WTC11 (cell line): ENCODE measurements at regions not wholly inside any gene's neighbourhood (a gene's known extent, or its start where the extent isn't known, plus 50 kb on each side); places are given as distances from the start of the nearest gene placed in this dataset.

Experiments used
- CBFB ChIP-seq: sonication (generic); formaldehyde crosslinking; IDR thresholded peaks from 2 replicates; pipeline ENCODE4 v1.8.1; 2022; ENCODE audit warnings: mild to moderate bottlenecking, low read depth, missing genetic modification reagents
- GABPB1 ChIP-seq: sonication (generic); formaldehyde crosslinking; IDR thresholded peaks from 2 replicates; pipeline ENCODE4 v1.8.1; 2023; ENCODE audit warnings: mild to moderate bottlenecking, missing genetic modification reagents
- IRF2 ChIP-seq: sonication (generic); formaldehyde crosslinking; IDR thresholded peaks from 2 replicates; pipeline ENCODE4 v1.8.0; 2022; ENCODE audit warnings: low read depth, missing genetic modification reagents, borderline replicate concordance
- SMAD3 ChIP-seq: sonication (generic); formaldehyde crosslinking; IDR thresholded peaks from 2 replicates; pipeline ENCODE4 v1.8.0; 2022; ENCODE audit warnings: missing genetic modification reagents, mild to moderate bottlenecking, borderline replicate concordance
- TEAD1 ChIP-seq: sonication (generic); formaldehyde crosslinking; IDR thresholded peaks from 2 replicates; pipeline ENCODE4 v1.8.0; 2022; ENCODE audit warnings: mild to moderate bottlenecking, missing genetic modification reagents
- TF ChIP-seq, protein P1 (sequence below): sonication (generic); formaldehyde crosslinking; IDR thresholded peaks from 2 replicates; pipeline ENCODE4 v1.8.1; 2023; ENCODE audit warnings: mild to moderate bottlenecking, missing genetic modification reagents, moderate library complexity
- TF ChIP-seq, protein P2 (sequence below): fragments of 200-600 bp; IDR thresholded peaks from 2 replicates; pipeline ENCODE4 v1.8.0; 2022; ENCODE audit warnings: antibody characterized with exemption
- TF ChIP-seq, protein P3 (sequence below): sonication (generic); formaldehyde crosslinking; IDR thresholded peaks from 2 replicates; pipeline ENCODE4 v1.8.0; 2022; ENCODE audit warnings: mild to moderate bottlenecking, missing genetic modification reagents

DNA sequence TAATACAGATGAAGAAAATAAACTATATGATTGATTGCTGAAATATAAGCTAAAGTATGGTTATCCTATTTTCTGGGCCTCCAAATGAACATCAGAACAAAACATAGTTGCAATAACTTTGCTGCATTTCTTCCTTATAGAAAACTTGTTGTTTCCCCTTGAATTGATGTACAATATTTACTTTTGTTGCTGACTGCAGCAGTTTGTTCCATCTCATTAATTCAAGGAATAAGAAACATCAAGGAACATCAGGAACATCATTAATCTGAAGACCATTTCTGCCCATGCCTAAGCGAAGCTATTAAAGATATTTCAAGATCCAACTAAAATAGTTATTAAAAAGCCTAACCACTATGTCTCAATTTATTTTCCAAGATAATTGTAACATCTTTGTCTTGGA is 363.6 kb upstream of the EDIL3 start:
- TF ChIP-seq TEAD1 (no peak), SMAD3 (CRISPR knock-in tag) (no peak), CBFB (CRISPR knock-in tag) (no peak), GABPB1 (CRISPR knock-in tag) (no peak), IRF2 (CRISPR knock-in tag) (no peak)
- TF ChIP-seq, protein P1, sequence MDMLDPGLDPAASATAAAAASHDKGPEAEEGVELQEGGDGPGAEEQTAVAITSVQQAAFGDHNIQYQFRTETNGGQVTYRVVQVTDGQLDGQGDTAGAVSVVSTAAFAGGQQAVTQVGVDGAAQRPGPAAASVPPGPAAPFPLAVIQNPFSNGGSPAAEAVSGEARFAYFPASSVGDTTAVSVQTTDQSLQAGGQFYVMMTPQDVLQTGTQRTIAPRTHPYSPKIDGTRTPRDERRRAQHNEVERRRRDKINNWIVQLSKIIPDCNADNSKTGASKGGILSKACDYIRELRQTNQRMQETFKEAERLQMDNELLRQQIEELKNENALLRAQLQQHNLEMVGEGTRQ: no peak
- TF ChIP-seq, protein P2, sequence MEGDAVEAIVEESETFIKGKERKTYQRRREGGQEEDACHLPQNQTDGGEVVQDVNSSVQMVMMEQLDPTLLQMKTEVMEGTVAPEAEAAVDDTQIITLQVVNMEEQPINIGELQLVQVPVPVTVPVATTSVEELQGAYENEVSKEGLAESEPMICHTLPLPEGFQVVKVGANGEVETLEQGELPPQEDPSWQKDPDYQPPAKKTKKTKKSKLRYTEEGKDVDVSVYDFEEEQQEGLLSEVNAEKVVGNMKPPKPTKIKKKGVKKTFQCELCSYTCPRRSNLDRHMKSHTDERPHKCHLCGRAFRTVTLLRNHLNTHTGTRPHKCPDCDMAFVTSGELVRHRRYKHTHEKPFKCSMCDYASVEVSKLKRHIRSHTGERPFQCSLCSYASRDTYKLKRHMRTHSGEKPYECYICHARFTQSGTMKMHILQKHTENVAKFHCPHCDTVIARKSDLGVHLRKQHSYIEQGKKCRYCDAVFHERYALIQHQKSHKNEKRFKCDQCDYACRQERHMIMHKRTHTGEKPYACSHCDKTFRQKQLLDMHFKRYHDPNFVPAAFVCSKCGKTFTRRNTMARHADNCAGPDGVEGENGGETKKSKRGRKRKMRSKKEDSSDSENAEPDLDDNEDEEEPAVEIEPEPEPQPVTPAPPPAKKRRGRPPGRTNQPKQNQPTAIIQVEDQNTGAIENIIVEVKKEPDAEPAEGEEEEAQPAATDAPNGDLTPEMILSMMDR: no peak
- TF ChIP-seq, protein P3, sequence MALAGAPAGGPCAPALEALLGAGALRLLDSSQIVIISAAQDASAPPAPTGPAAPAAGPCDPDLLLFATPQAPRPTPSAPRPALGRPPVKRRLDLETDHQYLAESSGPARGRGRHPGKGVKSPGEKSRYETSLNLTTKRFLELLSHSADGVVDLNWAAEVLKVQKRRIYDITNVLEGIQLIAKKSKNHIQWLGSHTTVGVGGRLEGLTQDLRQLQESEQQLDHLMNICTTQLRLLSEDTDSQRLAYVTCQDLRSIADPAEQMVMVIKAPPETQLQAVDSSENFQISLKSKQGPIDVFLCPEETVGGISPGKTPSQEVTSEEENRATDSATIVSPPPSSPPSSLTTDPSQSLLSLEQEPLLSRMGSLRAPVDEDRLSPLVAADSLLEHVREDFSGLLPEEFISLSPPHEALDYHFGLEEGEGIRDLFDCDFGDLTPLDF: no peak
